Ishikawa (cell line): ENCODE measurements at regions not wholly inside any gene's neighbourhood (a gene's known extent, or its start where the extent isn't known, plus 50 kb on each side); places are given as distances from the start of the nearest gene placed in this dataset.

Source experiments
- EGR1 ChIP-seq: IDR thresholded peaks from 2 replicates; pipeline ENCODE4 v1.6.1; 2012
- YY1 ChIP-seq: IDR thresholded peaks from 2 replicates; pipeline ENCODE4 v1.6.1; 2012; ENCODE audit warnings: low read depth

GRCh38 chrX:118207831-118208453 is 91.3 kb upstream of the KLHL13 start:
- TF ChIP-seq YY1 (no peak), EGR1 (no peak)
